Sigmoid colon (tissue), 6 donors: ENCODE measurements at regions not wholly inside any gene's neighbourhood (a gene's known extent, or its start where the extent isn't known, plus 50 kb on each side); places are given as distances from the start of the nearest gene placed in this dataset.
"Not testable (repeated sequence)": the region's sequence is repeated elsewhere in the genome, so short reads cannot be mapped to it uniquely, and the experiment has no call there.

Experiments used
- DNase-seq: peaks from one replicate; pipeline ENCODE4 v3.0.0-alpha.2; 2019
- H3K27ac ChIP-seq, 4 donors: fragments of 200-600 bp; sonication (generic); one replicate each; pipeline ENCODE4 v1.5.1; 2016 to 2019; ENCODE audit warnings: mild to moderate bottlenecking in 1 of 4
- H3K27me3 ChIP-seq, 3 donors: fragments of 200-600 bp; sonication (generic); one replicate each; pipeline ENCODE4 v1.5.1; 2019; ENCODE audit warnings: mild to moderate bottlenecking in 1 of 3
- H3K36me3 ChIP-seq, 4 donors: fragments of 200-600 bp; sonication (generic); one replicate each; pipeline ENCODE4 v1.5.1; 2016 to 2019
- H3K4me1 ChIP-seq, 4 donors: fragments of 200-600 bp; sonication (generic); one replicate each; pipeline ENCODE4 v1.5.1; 2017 to 2019
- H3K4me3 ChIP-seq, 4 donors: fragments of 200-600 bp; sonication (generic); one replicate each; pipeline ENCODE4 v1.5.1; 2017 to 2019; ENCODE audit warnings: mild to moderate bottlenecking in 2 of 4, moderate library complexity in 1 of 4
- H3K9me3 ChIP-seq, 4 donors: fragments of 200-600 bp in 3 of 4; sonication (generic) in 3 of 4; one replicate each; pipeline versions ENCODE4 v1.5.1 to v1.6.1; 2013 to 2019
- CTCF ChIP-seq, 4 experiments: fragments of 450-650 bp in 3 of 4; fragments of 200-600 bp in 1 of 4; IDR thresholded peaks; one replicate each; pipeline ENCODE4 v1.5.1; 2016 to 2019; ENCODE audit warnings: antibody characterized with exemption in 4 of 4, mild to moderate bottlenecking in 3 of 4, moderate library complexity in 2 of 4
- EP300 ChIP-seq, 4 donors: sonication (generic); formaldehyde crosslinking; IDR thresholded peaks; one replicate each; pipeline ENCODE4 v1.6.1; 2017; ENCODE audit warnings: antibody characterized with exemption in 4 of 4
- POLR2A ChIP-seq, 2 donors: fragments of 450-650 bp; IDR thresholded peaks; one replicate each; pipeline ENCODE4 v1.6.1; 2016; ENCODE audit warnings: antibody characterized with exemption in 2 of 2, mild to moderate bottlenecking in 2 of 2, moderate library complexity in 2 of 2
- POLR2AphosphoS5 ChIP-seq, 4 donors: sonication (generic); formaldehyde crosslinking; IDR thresholded peaks; one replicate each; pipeline ENCODE4 v1.6.1; 2017; ENCODE audit warnings: antibody characterized with exemption in 4 of 4
- WGBS, 2 donors: extraction: QIAGEN DNeasy Blood & Tissue Kit; methylation state at CpG; one replicate each; pipeline ENCODE4 v1.1.7; 2013; 5-methylcytosine and 5-hydroxymethylcytosine counted together
- intact Hi-C: fragments of 100-400 bp; cut with DNase I; formaldehyde crosslinking; loops from one replicate; pipeline ENCODE4 v1.15.1; 2023
- donor health status: healthy with polysubstance abuse.
- donor health status: healthy.

DNA sequence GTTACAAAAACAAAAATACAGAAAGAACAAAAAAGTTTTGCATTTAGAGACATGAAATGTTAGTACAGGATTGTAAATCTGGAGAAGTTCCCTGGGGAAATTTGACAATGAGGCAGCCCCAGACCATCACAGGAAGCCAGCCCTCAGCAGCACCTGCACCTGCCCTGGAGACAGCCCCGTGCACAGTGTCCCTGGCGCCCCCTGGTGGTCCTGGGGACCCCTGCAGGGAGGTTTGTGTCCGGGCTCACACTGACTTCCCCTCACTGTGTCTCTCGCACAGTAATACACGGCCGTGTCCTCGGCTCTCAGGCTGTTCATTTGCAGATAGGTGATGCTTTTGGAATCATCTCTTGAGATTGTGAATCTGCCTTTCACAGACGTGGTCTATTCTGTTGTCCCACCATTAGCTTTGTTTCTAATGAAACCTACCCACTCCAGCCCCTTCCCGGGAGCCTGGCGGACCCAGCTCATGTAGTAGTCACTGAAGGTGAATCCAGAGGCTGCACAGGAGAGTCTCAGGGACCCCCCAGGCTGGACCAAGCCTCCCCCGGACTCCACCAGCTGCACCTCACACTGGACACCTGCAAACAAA is 1248.6 kb downstream of the TMEM121 start:
- H3K9me3 ChIP-seq, H3K4me3 ChIP-seq, H3K27ac ChIP-seq, DNase-seq, H3K36me3 ChIP-seq, H3K4me1 ChIP-seq, intact Hi-C loops: not testable (repeated sequence)
- peaks cover 0 to 14% (median 0%) of the 10 kb centered on the region in 3 donors for H3K27me3 ChIP-seq
- WGBS, 2 donors = 25 to 36% methylated on average over 11 of the region's 11 CpGs

- Histone ChIP-seq H3K9me3 (no peaks in the 10 kb centered on the region), H3K36me3 (no peaks in the 10 kb centered on the region), H3K4me1 (no peaks in the 10 kb centered on the region), H3K4me3 (no peak overlapping the region), H3K27me3 (peaks cover 0 to 14% (median 0%) of the 10 kb centered on the region in 3 donors), H3K27ac (no peak overlapping the region)
- DNase-seq = no peak
- TF ChIP-seq POLR2AphosphoS5 (IDR thresholded peaks at IDR 0.05) = no peak
- no peak for TF ChIP-seq CTCF (IDR thresholded peaks at IDR 0.05)
- no peak for TF ChIP-seq EP300 (IDR thresholded peaks at IDR 0.05)
- no peak for TF ChIP-seq POLR2A (IDR thresholded peaks at IDR 0.05)
- intact Hi-C loops = no loop called here
- 22 to 75% methylated on average over 4 of the region's 4 CpGs for WGBS, 2 donors
These were observed 1250.1 kb downstream of the TMEM121 start for GRCh38 chr14:106776395-106776983.

GRCh38 chr14:106778986-106779385 is 1252.6 kb downstream of the TMEM121 start:
- H3K36me3 ChIP-seq = no peaks in the 10 kb centered on the region
- no peaks in the 10 kb centered on the region for H3K9me3 ChIP-seq
- H3K27ac ChIP-seq = no peak overlapping the region
- no peaks in the 10 kb centered on the region for H3K4me1 ChIP-seq
- TF ChIP-seq EP300 (IDR thresholded peaks at IDR 0.05) (no peak), CTCF (IDR thresholded peaks at IDR 0.05) (no peak), POLR2A (IDR thresholded peaks at IDR 0.05) (no peak), POLR2AphosphoS5 (IDR thresholded peaks at IDR 0.05) (no peak)
- no peak for DNase-seq
- intact Hi-C loops = no loop called here
- no peak overlapping the region for H3K4me3 ChIP-seq
- peaks cover 0 to 14% (median 0%) of the 10 kb centered on the region in 3 donors for H3K27me3 ChIP-seq

DNA sequence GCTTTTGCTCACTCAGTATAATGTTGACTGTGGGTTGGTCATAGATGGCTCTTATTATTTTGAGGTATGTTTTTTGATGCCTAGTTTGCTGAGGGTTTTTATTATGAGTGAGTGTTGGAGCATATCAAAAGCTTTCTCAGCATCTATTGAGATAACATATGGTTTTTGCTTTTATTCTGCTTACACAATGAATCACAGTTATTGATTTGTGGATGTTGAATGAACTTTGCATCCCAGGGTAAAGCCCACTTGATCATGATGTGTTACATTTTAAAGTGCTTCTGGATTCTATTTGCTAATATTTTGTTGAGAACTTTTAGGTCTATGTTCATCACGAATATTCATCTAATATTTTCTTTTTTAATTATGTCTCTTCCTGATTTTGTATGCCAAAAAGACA is 1260.3 kb downstream of the TMEM121 start:
- intact Hi-C loops = no loop called here
- H3K4me1 ChIP-seq = no peaks in the 10 kb centered on the region
- DNase-seq = no peak
- no peaks in the 10 kb centered on the region for H3K36me3 ChIP-seq
- TF ChIP-seq EP300 (IDR thresholded peaks at IDR 0.05) (no peak), POLR2A (IDR thresholded peaks at IDR 0.05) (no peak), CTCF (IDR thresholded peaks at IDR 0.05) (no peak), POLR2AphosphoS5 (IDR thresholded peaks at IDR 0.05) (no peak)
- H3K27ac ChIP-seq = no peak overlapping the region
- H3K9me3 ChIP-seq = no peaks in the 10 kb centered on the region
- H3K27me3 ChIP-seq = peaks cover 0 to 11% (median 0%) of the 10 kb centered on the region in 3 donors
- WGBS, 2 donors = 50 to 77% methylated on average over 1 of the region's 1 CpG
- no peak overlapping the region for H3K4me3 ChIP-seq

DNA sequence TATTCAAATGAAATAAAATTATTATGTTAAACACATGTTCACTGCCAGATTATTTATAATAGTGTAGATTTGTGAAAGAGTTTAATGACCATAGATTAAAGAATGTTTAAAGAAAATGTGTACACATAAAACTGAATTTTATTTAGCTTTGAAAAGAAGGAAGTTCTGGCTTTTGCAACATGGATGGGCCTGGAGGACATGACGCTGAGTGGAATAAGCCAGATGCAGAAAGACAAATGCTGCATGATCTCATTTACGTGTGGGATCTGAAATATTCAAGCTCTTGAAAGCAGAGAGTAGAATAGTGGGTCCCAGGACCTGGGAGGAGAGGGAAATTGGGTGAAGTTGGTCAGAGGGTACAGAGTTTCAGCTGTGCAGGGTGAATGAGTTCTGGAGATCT is 1261.2 kb downstream of the TMEM121 start:
- no peak for TF ChIP-seq POLR2AphosphoS5 (IDR thresholded peaks at IDR 0.05)
- no peak for TF ChIP-seq CTCF (IDR thresholded peaks at IDR 0.05)
- no peak for TF ChIP-seq POLR2A (IDR thresholded peaks at IDR 0.05)
- no peak for TF ChIP-seq EP300 (IDR thresholded peaks at IDR 0.05)

More for the DNA sequence above, 1261.2 kb downstream of the TMEM121 start:
- H3K4me1 ChIP-seq = no peaks in the 10 kb centered on the region
- 70 to 90% methylated on average over 2 of the region's 2 CpGs for WGBS, 2 donors
- intact Hi-C loops = no loop called here
- no peak overlapping the region for H3K27ac ChIP-seq
- H3K27me3 ChIP-seq = peaks cover 0 to 11% (median 0%) of the 10 kb centered on the region in 3 donors
- H3K9me3 ChIP-seq = no peaks in the 10 kb centered on the region
- H3K4me3 ChIP-seq = no peak overlapping the region
- no peaks in the 10 kb centered on the region for H3K36me3 ChIP-seq
- DNase-seq = no peak
